Natural killer cell (primary cell): ENCODE measurements at regions not wholly inside any gene's neighbourhood (a gene's known extent, or its start where the extent isn't known, plus 50 kb on each side); places are given as distances from the start of the nearest gene placed in this dataset.
"Not testable (repeated sequence)": the region's sequence is repeated elsewhere in the genome, so short reads cannot be mapped to it uniquely, and the experiment has no call there.

Source experiments
- ATAC-seq, 3 donors: fragments of 150-1000 bp in 2 of 3; fragments of 200-7000 bp in 1 of 3; cut with Tn5 transposase; 1 replicate in 1 of 3; 2 replicates in 2 of 3; pipeline ENCODE4 v1.10.0; 2021; ENCODE audit warnings: mild to moderate bottlenecking in 2 of 3, moderate library complexity in 2 of 3
- DNase-seq, 2 donors: peaks; one replicate each; pipeline versions ENCODE4 v3.0.0 to v3.0.0-alpha.2; 2013 to 2021; ENCODE audit warnings: mixed read lengths in 1 of 2
- H3K27ac ChIP-seq: one replicate; pipeline ENCODE4 v1.5.1; 2013; ENCODE audit warnings: mild to moderate bottlenecking, low read length
- H3K27me3 ChIP-seq: one replicate; pipeline ENCODE4 v1.6.1; 2013; ENCODE audit warnings: low read length; ENCODE audit not compliant: control insufficient read depth, insufficient read depth
- H3K36me3 ChIP-seq: one replicate; pipeline ENCODE4 v1.6.1; 2013; ENCODE audit warnings: low read length; ENCODE audit not compliant: control insufficient read depth, insufficient read depth
- H3K4me1 ChIP-seq: one replicate; pipeline ENCODE4 v1.6.1; 2013; ENCODE audit warnings: low read length; ENCODE audit not compliant: control insufficient read depth, insufficient read depth
- H3K4me3 ChIP-seq: one replicate; pipeline ENCODE4 v1.5.1; 2013; ENCODE audit warnings: low read length
- H3K9me3 ChIP-seq: one replicate; pipeline ENCODE4 v1.6.1; 2013; ENCODE audit warnings: low read length; ENCODE audit not compliant: control insufficient read depth, insufficient read depth
- H3K27ac Mint-ChIP-seq, 2 donors: one replicate each; pipeline ENCODE4 v1.8.0; 2022; ENCODE audit warnings: mild to moderate bottlenecking in 2 of 2, mixed read lengths in 2 of 2, moderate library complexity in 1 of 2
- H3K27me3 Mint-ChIP-seq, 2 donors: one replicate each; pipeline ENCODE4 v1.8.0; 2022; ENCODE audit warnings: low read depth in 2 of 2, mixed read lengths in 2 of 2
- H3K36me3 Mint-ChIP-seq: one replicate; pipeline ENCODE4 v1.8.0; 2022; ENCODE audit warnings: mixed read lengths
- H3K4me1 Mint-ChIP-seq, 2 donors: one replicate each; pipeline ENCODE4 v1.8.0; 2022; ENCODE audit warnings: mixed read lengths in 2 of 2
- H3K4me3 Mint-ChIP-seq: one replicate; pipeline ENCODE4 v1.8.0; 2022; ENCODE audit warnings: mild to moderate bottlenecking, moderate library complexity, mixed read lengths
- H3K9me3 Mint-ChIP-seq, 2 donors: one replicate each; pipeline ENCODE4 v1.8.0; 2022; ENCODE audit warnings: mixed read lengths in 2 of 2
- WGBS: methylation state at CpG from one replicate; pipeline ENCODE4 v1.1.7; 2013; ENCODE audit warnings: missing lambda C conversion rate; ENCODE audit not compliant: insufficient coverage; 5-methylcytosine and 5-hydroxymethylcytosine counted together
- intact Hi-C: fragments of 100-400 bp; cut with micrococcal nuclease; formaldehyde crosslinking; loops from one replicate; pipeline ENCODE4 v1.14.2; 2022
- TF ChIP-seq, protein P1 (sequence below): fragments of 200-600 bp; IDR thresholded peaks from one replicate; pipeline ENCODE4 v1.8.0; 2022; ENCODE audit warnings: antibody characterized with exemption

DNA sequence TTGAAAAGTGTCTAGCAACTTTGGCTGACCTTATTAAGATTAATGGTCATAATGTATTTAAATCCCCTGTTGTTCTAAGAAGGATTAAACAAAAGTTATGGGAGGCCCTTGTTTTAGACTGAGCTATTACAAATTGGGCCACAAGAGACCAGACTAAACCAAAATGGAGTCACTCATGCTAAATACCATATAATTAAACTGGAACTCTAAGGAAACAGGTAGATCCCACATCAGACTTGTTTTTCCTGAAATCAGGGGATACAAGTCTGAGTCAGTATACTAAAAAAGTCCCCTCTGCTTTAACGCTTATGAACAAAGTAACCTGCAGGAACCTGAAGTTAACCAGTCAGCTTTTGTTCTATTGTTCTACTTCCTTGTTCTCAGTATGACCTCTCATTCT is 305.9 kb upstream of the SGCG start:
- Histone ChIP-seq H3K27ac (no peak overlapping the region), H3K9me3 (no peaks in the 10 kb centered on the region), H3K36me3 (no peaks in the 10 kb centered on the region), H3K4me3 (no peak overlapping the region), H3K27me3 (no peaks in the 10 kb centered on the region), H3K4me1 (no peaks in the 10 kb centered on the region)
- H3K27ac Mint-ChIP-seq: no peak overlapping the region
- ATAC-seq (no peak), DNase-seq (no peak)
- no peak overlapping the region for H3K4me3 Mint-ChIP-seq
- peaks cover 4 to 16% of the 10 kb centered on the region in 2 donors for H3K9me3 Mint-ChIP-seq
- WGBS: 93% methylated on average over 1 of the region's 1 CpG
- TF ChIP-seq, protein P1, sequence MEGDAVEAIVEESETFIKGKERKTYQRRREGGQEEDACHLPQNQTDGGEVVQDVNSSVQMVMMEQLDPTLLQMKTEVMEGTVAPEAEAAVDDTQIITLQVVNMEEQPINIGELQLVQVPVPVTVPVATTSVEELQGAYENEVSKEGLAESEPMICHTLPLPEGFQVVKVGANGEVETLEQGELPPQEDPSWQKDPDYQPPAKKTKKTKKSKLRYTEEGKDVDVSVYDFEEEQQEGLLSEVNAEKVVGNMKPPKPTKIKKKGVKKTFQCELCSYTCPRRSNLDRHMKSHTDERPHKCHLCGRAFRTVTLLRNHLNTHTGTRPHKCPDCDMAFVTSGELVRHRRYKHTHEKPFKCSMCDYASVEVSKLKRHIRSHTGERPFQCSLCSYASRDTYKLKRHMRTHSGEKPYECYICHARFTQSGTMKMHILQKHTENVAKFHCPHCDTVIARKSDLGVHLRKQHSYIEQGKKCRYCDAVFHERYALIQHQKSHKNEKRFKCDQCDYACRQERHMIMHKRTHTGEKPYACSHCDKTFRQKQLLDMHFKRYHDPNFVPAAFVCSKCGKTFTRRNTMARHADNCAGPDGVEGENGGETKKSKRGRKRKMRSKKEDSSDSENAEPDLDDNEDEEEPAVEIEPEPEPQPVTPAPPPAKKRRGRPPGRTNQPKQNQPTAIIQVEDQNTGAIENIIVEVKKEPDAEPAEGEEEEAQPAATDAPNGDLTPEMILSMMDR: no peak
- intact Hi-C loops: no loop called here
- no peaks in the 10 kb centered on the region for H3K36me3 Mint-ChIP-seq
- H3K4me1 Mint-ChIP-seq: no peaks in the 10 kb centered on the region
- no peaks in the 10 kb centered on the region for H3K27me3 Mint-ChIP-seq

DNA sequence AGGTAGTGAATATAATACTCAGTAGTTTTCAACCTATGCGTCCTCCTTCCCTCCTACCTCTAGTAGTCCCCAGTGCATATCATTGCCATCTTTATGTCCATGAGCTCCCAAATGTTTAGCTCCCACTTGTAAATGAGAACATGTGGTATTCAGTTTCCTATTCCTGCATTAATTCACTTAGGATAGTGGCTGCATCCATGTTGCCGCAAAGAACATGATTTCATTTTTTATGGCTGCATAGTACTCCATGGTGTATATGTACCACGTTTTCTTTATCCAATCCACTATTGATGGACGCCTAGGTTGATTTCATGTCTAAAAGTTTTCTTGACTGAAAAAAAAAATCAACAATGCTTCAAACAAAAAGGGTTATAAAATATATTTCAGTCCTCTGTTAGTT is 303.4 kb upstream of the SGCG start:
- Mint-ChIP-seq H3K4me1 (no peaks in the 10 kb centered on the region), H3K27me3 (no peaks in the 10 kb centered on the region), H3K36me3 (no peaks in the 10 kb centered on the region), H3K27ac (no peak overlapping the region), H3K4me3 (no peak overlapping the region), H3K9me3 (peaks cover 4 to 10% of the 10 kb centered on the region in 2 donors)
- DNase-seq (no peak), ATAC-seq (no peak)
- intact Hi-C loops: no loop called here
- H3K4me1 ChIP-seq: no peaks in the 10 kb centered on the region
- H3K9me3 ChIP-seq: no peaks in the 10 kb centered on the region
- H3K27me3 ChIP-seq: no peaks in the 10 kb centered on the region
- H3K36me3 ChIP-seq: no peaks in the 10 kb centered on the region
- 81% methylated on average over 3 of the region's 4 CpGs for WGBS
- H3K4me3 ChIP-seq: no peak overlapping the region
- TF ChIP-seq, protein P1: no peak
- H3K27ac ChIP-seq: no peak overlapping the region

DNA sequence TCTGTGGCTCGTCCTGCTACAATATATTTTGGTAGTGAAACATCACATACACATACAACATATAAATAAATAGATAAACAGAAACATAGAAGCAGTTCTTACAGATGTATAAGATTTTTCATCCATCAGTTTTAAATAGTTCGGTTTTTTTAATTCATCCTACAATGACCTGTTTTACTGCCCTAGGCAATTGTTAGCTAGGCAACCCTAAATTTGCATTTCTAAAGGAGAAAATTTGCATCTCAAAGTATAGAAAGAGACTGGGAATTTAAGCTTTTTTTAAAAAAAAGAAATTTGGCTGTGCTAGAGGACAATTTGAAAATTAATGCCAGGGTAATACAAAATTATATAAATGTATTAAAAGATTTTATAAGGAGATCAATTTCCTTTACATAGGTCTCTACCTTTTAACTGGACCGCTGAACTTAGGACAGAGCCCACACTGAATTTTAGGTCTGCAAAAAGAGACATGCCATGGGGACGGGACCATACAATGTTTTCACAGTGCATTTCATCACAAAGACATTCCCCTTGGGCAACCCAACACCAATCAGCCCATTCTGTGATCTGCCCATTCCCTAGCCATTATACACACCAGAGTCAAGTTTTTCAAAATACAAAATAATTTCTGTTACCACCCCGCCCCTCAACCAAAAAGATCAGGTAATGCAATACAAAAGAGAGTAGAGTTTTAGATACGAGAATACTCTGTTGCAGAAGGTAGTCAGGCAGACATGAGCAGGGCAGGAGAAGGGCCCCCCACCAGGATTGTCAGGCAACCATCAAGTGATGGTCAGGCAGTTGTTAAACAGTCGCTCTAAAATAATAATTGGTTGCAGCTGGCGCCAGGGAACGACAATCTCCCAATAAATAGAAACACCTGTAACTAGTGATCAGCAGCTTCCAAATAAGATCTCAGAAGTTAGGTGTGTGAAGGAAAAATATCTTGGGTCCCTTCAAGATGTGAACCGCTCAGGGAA is 299.7 kb upstream of the SGCG start:
- 94% methylated on average over 5 of the region's 10 CpGs for WGBS
- H3K4me3 ChIP-seq: no peak overlapping the region
- Mint-ChIP-seq H3K4me3 (no peak overlapping the region), H3K4me1 (no peaks in the 10 kb centered on the region), H3K9me3 (peaks cover 2 to 5% of the 10 kb centered on the region in 2 donors), H3K27me3 (no peaks in the 10 kb centered on the region), H3K27ac (no peak overlapping the region), H3K36me3 (no peaks in the 10 kb centered on the region)
- intact Hi-C loops: no loop called here
- TF ChIP-seq, protein P1: no peak
- DNase-seq (no peak), ATAC-seq (no peak)
- H3K9me3 ChIP-seq: no peaks in the 10 kb centered on the region
- no peaks in the 10 kb centered on the region for H3K27me3 ChIP-seq
- no peaks in the 10 kb centered on the region for H3K4me1 ChIP-seq
- no peaks in the 10 kb centered on the region for H3K36me3 ChIP-seq
- no peak overlapping the region for H3K27ac ChIP-seq

DNA sequence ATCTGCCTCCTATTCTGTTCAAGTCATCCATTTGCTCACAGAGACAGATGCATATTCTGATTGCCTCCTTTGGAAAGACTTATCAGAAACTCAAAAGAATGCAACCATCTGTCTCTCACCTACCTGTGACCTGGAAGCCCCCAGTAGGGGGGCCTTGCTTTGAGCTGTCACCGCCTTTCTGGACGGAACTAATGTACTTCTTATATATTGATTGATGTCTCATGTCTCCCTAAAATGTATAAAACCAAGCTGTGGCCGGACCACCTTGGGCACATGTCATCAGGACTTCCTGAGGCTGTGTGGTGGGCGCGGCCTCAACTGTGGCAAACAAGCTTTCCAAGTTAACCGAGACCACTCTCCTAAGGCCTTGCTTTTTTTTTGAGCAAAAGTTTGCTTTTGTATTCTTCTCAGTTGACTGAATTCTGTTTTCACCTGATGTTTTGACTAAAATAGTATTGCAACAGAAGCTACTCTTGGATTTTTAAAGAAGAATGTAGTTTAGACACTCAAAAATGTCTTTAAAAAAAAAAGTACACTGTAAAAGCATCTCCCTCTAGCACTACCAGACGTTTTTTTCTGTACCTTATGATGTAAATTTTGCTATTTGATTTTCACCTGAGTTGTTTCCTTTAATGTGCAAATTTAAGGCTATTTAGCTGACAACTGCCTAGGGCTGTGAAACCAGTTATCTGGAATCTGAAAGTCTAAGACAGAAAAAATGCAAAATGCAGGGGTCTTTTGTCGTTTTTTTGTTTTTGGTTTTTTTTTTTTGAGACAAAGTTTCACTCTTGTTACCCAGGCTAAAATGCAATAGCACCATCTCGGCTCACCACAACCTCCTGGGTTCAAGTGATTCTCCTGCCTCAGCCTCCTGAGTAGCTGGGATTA is 298.8 kb upstream of the SGCG start:
- intact Hi-C loops, H3K4me3 Mint-ChIP-seq, H3K4me3 ChIP-seq, H3K36me3 ChIP-seq, H3K27me3 Mint-ChIP-seq, H3K9me3 Mint-ChIP-seq, H3K27ac ChIP-seq, H3K27me3 ChIP-seq, DNase-seq, H3K9me3 ChIP-seq, H3K36me3 Mint-ChIP-seq, H3K4me1 Mint-ChIP-seq, ATAC-seq, H3K27ac Mint-ChIP-seq, H3K4me1 ChIP-seq: not testable (repeated sequence)
- WGBS: 47% methylated on average over 7 of the region's 9 CpGs
